Suprapubic skin (tissue), 4 donors: ENCODE measurements at regions not wholly inside any gene's neighbourhood (a gene's known extent, or its start where the extent isn't known, plus 50 kb on each side); places are given as distances from the start of the nearest gene placed in this dataset.

Experiments used
- DNase-seq, 2 donors: peaks; one replicate each; pipeline ENCODE4 v3.0.0-alpha.2; 2019; ENCODE audit warnings: low spot score in 2 of 2
- H3K27ac ChIP-seq: fragments of 200-600 bp; sonication (generic); one replicate; pipeline ENCODE4 v1.5.1; 2019
- H3K27me3 ChIP-seq: fragments of 200-600 bp; sonication (generic); one replicate; pipeline ENCODE4 v1.5.1; 2019
- H3K36me3 ChIP-seq: fragments of 200-600 bp; sonication (generic); one replicate; pipeline ENCODE4 v1.5.1; 2019
- H3K4me1 ChIP-seq: fragments of 200-600 bp; sonication (generic); one replicate; pipeline ENCODE4 v1.5.1; 2019
- H3K4me3 ChIP-seq: fragments of 200-600 bp; sonication (generic); one replicate; pipeline ENCODE4 v1.5.1; 2019; ENCODE audit warnings: mild to moderate bottlenecking
- H3K9me3 ChIP-seq: fragments of 200-600 bp; sonication (generic); one replicate; pipeline ENCODE4 v1.5.1; 2019
- CTCF ChIP-seq, 2 donors: fragments of 200-600 bp in 1 of 2; fragments of 450-650 bp in 1 of 2; sonication (generic) in 1 of 2; IDR thresholded peaks; one replicate each; pipeline ENCODE4 v1.5.1; 2016 to 2019; ENCODE audit warnings: antibody characterized with exemption in 2 of 2, mild to moderate bottlenecking in 1 of 2, moderate library complexity in 1 of 2
- EP300 ChIP-seq: sonication (generic); formaldehyde crosslinking; IDR thresholded peaks from one replicate; pipeline ENCODE4 v1.6.1; 2017; ENCODE audit warnings: antibody characterized with exemption
- POLR2A ChIP-seq, 2 donors: fragments of 450-650 bp; IDR thresholded peaks; one replicate each; pipeline ENCODE4 v1.6.1; 2017; ENCODE audit warnings: antibody characterized with exemption in 2 of 2, mild to moderate bottlenecking in 2 of 2, moderate library complexity in 2 of 2
- POLR2AphosphoS5 ChIP-seq, 3 donors: sonication (generic); formaldehyde crosslinking; IDR thresholded peaks; one replicate each; pipeline ENCODE4 v1.6.1; 2017; ENCODE audit warnings: antibody characterized with exemption in 3 of 3
- WGBS: methylation state at CpG from one replicate; pipeline ENCODE4 v1.1.5; 2018; 5-methylcytosine and 5-hydroxymethylcytosine counted together

GRCh38 chr10:128209862-128210214 is 83.6 kb upstream of the MKI67 start:
- Histone ChIP-seq H3K4me3 (peak overlapping the region; percentile 57), H3K4me1 (peaks cover 20% of the 10 kb centered on the region), H3K27me3 (peaks cover 9% of the 10 kb centered on the region), H3K9me3 (no peaks in the 10 kb centered on the region), H3K27ac (no peak overlapping the region), H3K36me3 (no peaks in the 10 kb centered on the region)
- TF ChIP-seq EP300 (no peak), POLR2A (IDR thresholded peaks at IDR 0.05) (no peak), CTCF (IDR thresholded peaks at IDR 0.05) (no peak), POLR2AphosphoS5 (IDR thresholded peaks at IDR 0.05) (no peak)
- 65% methylated on average over 13 of the region's 13 CpGs for WGBS
- no peak for DNase-seq

GRCh38 chr10:128210215-128211063 is 84.2 kb upstream of the MKI67 start:
- TF ChIP-seq EP300 (no peak), CTCF (IDR thresholded peaks at IDR 0.05) (peak in 1 of 2 donors; percentile 93), POLR2AphosphoS5 (IDR thresholded peaks at IDR 0.05) (no peak)
- peak in 1 of 2 donors; percentile 79 for DNase-seq
- Histone ChIP-seq H3K36me3 (no peaks in the 10 kb centered on the region), H3K4me1 (peaks cover 20% of the 10 kb centered on the region), H3K9me3 (no peaks in the 10 kb centered on the region), H3K27me3 (peaks cover 9% of the 10 kb centered on the region), H3K27ac (no peak overlapping the region), H3K4me3 (peak overlapping the region; percentile 57)
- WGBS: 3% methylated on average over 8 of the region's 91 CpGs

- WGBS: 58% methylated on average over 10 of the region's 25 CpGs
- TF ChIP-seq POLR2A (IDR thresholded peaks at IDR 0.05): no peak
- no peak for TF ChIP-seq CTCF (IDR thresholded peaks at IDR 0.05)
- TF ChIP-seq POLR2AphosphoS5 (IDR thresholded peaks at IDR 0.05): no peak
- TF ChIP-seq EP300: no peak
These were observed 84.9 kb upstream of the MKI67 start for GRCh38 chr10:128211064-128211504.

GRCh38 chr10:128211953-128212727 is 85.9 kb upstream of the MKI67 start:
- TF ChIP-seq CTCF (IDR thresholded peaks at IDR 0.05) (peak; percentile 56 to 97), POLR2AphosphoS5 (IDR thresholded peaks at IDR 0.05) (no peak)
- Histone ChIP-seq H3K4me3 (peak overlapping the region; percentile 22), H3K9me3 (no peaks in the 10 kb centered on the region), H3K27ac (no peak overlapping the region), H3K36me3 (no peaks in the 10 kb centered on the region), H3K4me1 (peaks cover 20% of the 10 kb centered on the region), H3K27me3 (no peaks in the 10 kb centered on the region)
- WGBS: 57% methylated on average over 11 of the region's 32 CpGs
- DNase-seq: peak; percentile 83 to 90

More at GRCh38 chr10:128211064-128211504, 84.9 kb upstream of the MKI67 start:
- Histone ChIP-seq H3K27me3 (peaks cover 8% of the 10 kb centered on the region), H3K36me3 (no peaks in the 10 kb centered on the region), H3K9me3 (no peaks in the 10 kb centered on the region), H3K4me3 (peak overlapping the region; percentile 57), H3K4me1 (peaks cover 20% of the 10 kb centered on the region), H3K27ac (no peak overlapping the region)
- DNase-seq: no peak

- WGBS: 75% methylated on average over 7 of the region's 7 CpGs
- no peak for TF ChIP-seq POLR2A (IDR thresholded peaks at IDR 0.05)
- no peak for TF ChIP-seq POLR2AphosphoS5 (IDR thresholded peaks at IDR 0.05)
- no peak for TF ChIP-seq CTCF (IDR thresholded peaks at IDR 0.05)
- no peak for TF ChIP-seq EP300
- H3K36me3 ChIP-seq: no peaks in the 10 kb centered on the region
- peaks cover 20% of the 10 kb centered on the region for H3K4me1 ChIP-seq
- no peak overlapping the region for H3K27ac ChIP-seq
- H3K27me3 ChIP-seq: no peaks in the 10 kb centered on the region
- no peaks in the 10 kb centered on the region for H3K9me3 ChIP-seq
- no peak overlapping the region for H3K4me3 ChIP-seq
- DNase-seq: no peak
These were observed 86.9 kb upstream of the MKI67 start for GRCh38 chr10:128213156-128213555.
